Fibroblast of skin of left quadriceps (primary cell): ENCODE measurements at regions not wholly inside any gene's neighbourhood (a gene's known extent, or its start where the extent isn't known, plus 50 kb on each side); places are given as distances from the start of the nearest gene placed in this dataset.
"Not testable (repeated sequence)": the region's sequence is repeated elsewhere in the genome, so short reads cannot be mapped to it uniquely, and the experiment has no call there.

Experiments used
- DNase-seq, 2 experiments: peaks; one replicate each; pipeline ENCODE4 v3.0.0-alpha.2; 2013; ENCODE audit warnings: low read depth in 2 of 2

DNA sequence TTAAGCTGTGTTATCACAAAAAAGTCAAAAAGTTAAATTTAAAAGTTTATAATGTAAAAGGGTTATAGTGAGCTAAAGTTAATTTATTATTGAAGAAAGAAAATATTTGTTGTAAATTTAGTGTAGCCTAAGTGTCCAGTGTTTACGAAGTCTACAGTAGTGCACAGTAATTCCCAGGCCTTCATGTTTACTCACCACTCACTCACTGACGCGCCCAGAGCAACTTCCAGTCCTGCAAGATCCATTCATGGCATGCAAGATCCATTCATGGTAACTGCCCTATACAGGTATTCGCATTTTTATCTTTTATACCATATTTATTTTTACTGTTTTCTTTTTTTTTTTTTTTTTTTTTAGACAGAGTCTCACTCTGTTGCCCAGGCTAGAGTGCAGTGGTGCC is 69.5 kb downstream of the TPRA1 start:
- no peak for DNase-seq

DNA sequence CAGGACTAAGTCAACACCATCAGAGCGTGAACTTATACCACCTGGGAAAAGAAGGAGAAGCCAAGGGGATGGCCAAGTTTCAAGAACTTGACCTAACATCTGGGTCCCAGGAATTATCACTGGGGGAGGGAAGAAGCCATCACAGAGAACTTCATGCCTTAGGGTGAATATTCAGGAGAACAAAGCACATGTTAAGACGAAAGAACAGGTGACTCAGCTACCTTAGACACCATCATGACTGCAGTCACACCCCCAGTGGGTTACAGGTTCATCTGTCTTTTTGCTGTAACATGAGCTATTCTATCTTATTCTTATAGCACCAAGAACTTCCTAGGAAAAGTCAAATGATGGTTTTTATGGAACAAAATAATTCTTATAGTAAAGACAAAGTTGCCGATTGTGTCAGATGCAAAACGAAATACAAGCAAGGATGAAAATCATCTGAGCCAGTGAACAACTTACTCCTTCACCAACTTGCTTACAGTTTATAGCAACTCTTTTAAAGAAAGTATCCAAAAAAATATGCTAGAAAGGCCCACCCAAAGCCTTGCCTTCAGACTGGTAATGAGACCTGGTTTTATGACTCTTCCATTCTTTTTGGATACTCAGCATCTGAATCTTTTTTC is 72.0 kb downstream of the TPRA1 start:
- DNase-seq: no peak

GRCh38 chr3:127512256-127512655 is 78.3 kb downstream of the TPRA1 start:
- DNase-seq: no peak

DNA sequence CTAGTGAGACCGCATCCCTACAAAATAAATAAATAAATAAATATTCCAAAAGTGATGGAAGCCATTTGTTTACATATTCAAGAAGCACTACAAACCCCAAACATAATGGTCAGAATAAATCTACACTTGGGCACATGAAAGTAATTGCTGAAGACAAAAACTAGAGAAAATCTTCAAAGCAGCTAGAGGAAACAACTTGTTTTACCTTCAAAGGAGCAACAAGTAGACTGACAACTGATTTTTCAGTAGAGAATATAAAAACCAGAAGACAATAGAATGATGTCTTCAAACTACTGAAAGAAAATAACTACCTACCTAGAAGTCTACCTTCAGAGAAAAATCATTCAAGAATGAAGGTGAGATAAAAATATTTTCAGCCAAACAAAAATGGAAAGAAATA is 89.4 kb downstream of the TPRA1 start:
- no peak for DNase-seq

DNA sequence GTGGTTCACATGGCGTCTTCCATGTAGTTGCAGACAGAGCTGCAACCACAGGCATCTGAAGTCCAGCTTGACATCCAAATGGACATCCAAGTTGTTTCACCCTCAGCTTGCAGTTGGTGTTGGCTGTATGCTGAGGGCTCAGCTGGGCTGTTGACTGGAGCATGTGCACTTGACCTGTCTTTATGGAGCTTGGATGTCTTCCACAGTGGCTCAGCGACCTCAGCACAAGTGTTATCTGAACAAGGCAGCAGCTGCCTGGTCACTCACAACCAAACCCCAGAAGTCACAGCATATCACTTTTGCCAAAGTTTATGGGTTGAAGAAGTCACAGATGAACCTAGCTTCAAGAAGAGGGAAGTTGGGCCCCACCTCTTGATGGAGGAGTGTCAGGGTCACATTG is 92.9 kb downstream of the TPRA1 start:
- no peak for DNase-seq

DNA sequence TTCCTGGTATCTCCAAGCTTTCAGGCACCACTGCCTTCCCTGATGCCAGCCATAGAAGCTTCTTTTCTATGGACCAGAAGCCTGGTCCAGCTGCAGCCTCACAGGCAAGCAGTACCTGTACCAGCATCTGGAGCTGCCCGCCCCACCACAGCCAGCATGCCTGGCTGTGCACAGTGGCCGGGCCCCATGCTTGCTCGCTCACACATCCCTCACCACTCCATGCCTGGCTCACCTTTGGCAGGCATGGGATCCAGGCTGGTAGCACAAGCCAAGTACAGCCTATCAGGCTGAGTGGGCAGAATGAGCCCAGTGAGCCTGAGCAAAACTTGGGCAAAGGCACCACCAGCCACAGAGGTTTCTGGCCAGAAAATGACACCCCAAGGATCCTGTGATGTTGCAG is 93.4 kb downstream of the TPRA1 start:
- no peak for DNase-seq

- no peak for DNase-seq
These were observed 94.5 kb downstream of the TPRA1 start for GRCh38 chr3:127495821-127496655.

GRCh38 chr3:127493924-127494646 is 96.4 kb downstream of the TPRA1 start:
- DNase-seq: no peak

DNA sequence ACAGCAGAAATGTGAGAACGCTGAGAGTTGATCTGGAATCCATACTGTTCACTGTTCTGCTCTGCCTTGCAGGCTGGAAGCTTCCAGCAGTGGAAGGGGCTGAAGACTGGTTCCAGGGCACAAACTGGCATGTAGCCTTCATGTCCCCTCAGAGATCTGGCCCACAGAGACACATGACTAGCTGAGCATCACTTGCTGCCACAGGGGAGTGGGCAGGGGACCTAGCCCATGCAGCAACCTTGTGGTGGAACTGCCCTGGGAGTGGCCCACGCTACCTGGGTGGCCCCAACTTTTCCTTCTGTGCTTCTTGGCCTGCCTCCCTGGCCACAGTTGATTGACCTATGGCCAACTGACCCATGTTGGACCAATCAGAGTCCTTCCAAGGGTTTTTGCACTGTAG is 98.1 kb downstream of the TPRA1 start:
- DNase-seq: no peak

GRCh38 chr3:127491909-127492308 is 98.6 kb downstream of the TPRA1 start:
- DNase-seq: no peak

DNA sequence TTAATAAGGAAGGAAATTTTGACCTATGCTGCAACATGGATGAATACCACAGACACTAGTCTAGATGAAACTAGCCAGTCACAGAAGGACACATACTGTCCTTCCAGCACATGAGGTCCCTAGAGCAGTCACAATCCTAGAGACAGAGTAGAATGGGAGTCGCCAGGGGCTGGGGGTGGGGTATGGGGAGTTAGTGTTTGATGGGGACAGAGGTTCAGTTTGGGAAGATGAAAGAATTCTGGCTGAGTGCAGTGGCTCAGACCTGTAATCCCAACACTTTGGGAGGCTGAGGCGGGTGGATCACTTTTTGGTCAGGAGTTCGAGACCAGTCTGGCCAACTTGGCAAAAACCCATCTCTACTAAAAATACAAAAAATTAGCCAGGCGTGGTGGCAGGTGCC is 99.2 kb downstream of the TPRA1 start:
- no peak for DNase-seq

- not testable (repeated sequence) for DNase-seq
These were observed 99.6 kb downstream of the TPRA1 start for GRCh38 chr3:127491024-127491305.

DNA sequence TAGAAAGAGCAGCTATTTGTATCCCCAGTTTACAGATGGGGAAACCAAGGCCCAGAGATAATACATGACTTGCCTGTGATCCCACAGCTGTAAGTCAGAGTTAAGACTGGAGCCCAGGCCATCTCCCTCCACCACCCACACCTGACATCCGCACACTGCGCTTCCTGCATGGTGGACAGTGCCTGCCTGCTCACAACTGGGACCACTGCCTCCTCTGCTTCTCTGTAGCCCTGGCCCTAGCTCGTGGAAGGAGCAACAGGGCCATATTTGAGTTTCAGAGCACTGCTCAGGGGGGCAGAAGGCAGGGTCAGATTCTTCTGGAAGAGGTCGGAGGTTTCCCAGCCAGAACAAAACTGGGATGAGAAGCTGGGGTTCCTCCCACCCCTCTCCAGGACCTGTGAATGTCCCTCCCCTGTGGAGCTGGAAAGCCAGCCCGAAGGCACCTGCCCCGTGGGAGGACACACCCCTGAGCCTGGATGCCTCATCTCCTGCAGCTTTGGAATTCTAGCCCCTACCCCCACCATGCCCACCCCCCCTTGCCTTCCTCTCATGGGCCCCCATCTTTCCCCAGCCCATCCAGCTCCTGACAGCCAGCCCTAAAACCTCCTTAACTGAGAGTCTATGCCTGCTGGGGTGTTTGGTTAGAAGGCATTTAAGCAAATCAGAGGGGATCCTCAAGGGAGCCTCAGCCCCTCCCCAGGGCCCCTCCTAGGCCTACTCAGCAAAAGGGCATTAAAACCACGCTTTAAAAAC is 100.1 kb downstream of the TPRA1 start:
- DNase-seq: no peak

DNA sequence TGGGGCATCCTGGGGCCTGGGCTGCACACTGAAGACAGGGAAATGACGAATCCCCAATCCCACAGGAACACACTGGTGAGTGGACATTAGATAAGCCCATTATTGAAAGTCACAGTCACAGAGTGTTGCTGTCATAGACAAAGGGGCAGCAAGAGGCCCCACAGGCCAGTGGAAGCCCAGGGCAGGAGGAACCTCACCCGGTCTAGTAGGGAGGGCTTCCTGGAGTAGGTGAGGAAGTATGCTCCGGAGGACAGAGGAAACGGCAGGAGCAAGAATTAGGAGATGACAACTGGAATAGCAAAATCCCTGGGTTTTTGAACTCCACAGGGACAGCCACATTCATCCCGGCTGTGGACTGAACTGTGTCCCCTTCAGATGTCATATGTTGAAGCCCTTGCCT is 101.2 kb downstream of the TPRA1 start:
- DNase-seq: no peak

DNA sequence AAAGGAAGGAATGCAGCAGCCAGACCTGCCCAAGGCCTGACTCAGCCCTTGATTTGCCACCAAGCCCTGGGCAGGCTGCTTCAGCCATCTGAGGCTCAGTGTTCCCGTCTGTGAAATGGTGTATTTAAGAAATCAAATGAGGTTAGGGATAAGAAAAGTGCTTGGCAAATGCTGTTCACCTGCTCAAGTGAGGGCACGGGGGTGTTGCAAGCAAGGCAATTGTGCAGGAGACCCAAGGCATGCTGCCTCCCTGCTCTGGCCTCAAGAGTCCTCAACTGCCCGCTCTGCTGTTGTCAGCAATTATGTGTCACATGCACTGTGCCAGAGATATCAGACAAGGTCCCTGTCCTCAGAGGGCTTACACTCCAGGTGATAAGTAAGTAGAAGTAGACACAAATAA is 101.8 kb downstream of the TPRA1 start:
- DNase-seq: no peak

GRCh38 chr3:127488141-127488672 is 102.3 kb downstream of the TPRA1 start:
- DNase-seq: no peak

- no peak for DNase-seq
These were observed 103.3 kb downstream of the TPRA1 start for GRCh38 chr3:127487196-127487595.

- DNase-seq: no peak
These were observed 104.1 kb downstream of the TPRA1 start for GRCh38 chr3:127486321-127486944.

- DNase-seq: no peak
These were observed 105.0 kb downstream of the TPRA1 start for GRCh38 chr3:127485396-127486170.

DNA sequence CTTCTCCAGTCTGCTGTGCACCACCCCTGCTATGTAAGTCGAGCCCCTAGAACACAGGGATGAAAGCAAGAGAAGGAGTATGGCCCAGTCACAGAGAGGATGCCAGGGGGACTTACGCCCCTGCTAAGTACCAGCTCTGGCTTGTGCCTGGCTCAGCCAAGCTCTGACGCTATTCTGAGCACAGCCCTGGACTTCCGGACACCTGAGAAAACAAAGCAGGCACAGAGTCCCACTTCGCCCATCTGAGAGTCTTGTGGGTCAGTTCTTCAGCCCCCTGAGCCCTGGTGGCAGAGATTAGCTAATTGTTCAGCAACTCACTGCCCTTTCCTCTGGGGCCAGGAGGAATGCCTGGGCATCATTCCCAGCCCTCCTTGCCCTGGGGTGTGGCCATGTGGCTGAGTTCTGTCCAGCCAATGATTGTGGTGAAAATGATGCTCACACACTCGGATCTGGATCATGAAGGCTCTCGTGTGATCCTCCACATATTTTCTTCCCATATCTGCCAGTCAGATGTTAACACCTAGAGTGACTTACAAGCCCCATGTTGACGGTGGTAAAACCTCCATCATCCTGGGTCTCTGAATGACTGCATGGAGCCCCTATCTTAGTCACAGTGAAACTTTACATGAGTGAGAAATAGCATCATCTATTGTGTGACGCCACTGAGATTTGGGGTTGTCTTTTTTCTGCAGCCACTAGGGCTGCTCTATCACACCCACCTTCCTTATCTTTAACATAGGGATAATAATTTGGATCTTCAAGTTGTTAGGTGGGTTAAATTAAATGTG is 105.7 kb downstream of the TPRA1 start:
- no peak for DNase-seq
